Mesodermal cell (in vitro differentiated cells): ENCODE measurements at regions not wholly inside any gene's neighbourhood (a gene's known extent, or its start where the extent isn't known, plus 50 kb on each side); places are given as distances from the start of the nearest gene placed in this dataset.

Experiments
- H3K27ac ChIP-seq: 2 replicates; pipeline ENCODE4 v1.7.0; 2013; ENCODE audit warnings: mild to moderate bottlenecking, low read depth, low read length, moderate library complexity; ENCODE audit not compliant: severe bottlenecking
- H3K36me3 ChIP-seq: 2 replicates; pipeline ENCODE4 v1.7.1; 2013; ENCODE audit warnings: mild to moderate bottlenecking, low read length, moderate library complexity; ENCODE audit not compliant: control insufficient read depth, insufficient read depth
- H3K4me1 ChIP-seq: one replicate; pipeline ENCODE4 v1.7.1; 2013; ENCODE audit warnings: mild to moderate bottlenecking, low read length; ENCODE audit not compliant: insufficient read depth, control insufficient read depth, poor library complexity, severe bottlenecking
- H3K4me3 ChIP-seq: 2 replicates; pipeline ENCODE4 v1.7.0; 2013; ENCODE audit warnings: low read length, control low read depth, mild to moderate bottlenecking; ENCODE audit not compliant: insufficient read depth, poor library complexity, severe bottlenecking; ENCODE audit errors: extremely low read depth
- H3K9me3 ChIP-seq: 2 replicates; pipeline ENCODE4 v1.7.1; 2013; ENCODE audit warnings: mild to moderate bottlenecking, low read length, moderate library complexity; ENCODE audit not compliant: control insufficient read depth
- WGBS, 2 experiments: methylation state at CpG; one replicate each; pipeline ENCODE4 v1.1.5; 2013; ENCODE audit warnings: missing lambda C conversion rate in 2 of 2; ENCODE audit not compliant: insufficient coverage in 2 of 2; 5-methylcytosine and 5-hydroxymethylcytosine counted together

DNA sequence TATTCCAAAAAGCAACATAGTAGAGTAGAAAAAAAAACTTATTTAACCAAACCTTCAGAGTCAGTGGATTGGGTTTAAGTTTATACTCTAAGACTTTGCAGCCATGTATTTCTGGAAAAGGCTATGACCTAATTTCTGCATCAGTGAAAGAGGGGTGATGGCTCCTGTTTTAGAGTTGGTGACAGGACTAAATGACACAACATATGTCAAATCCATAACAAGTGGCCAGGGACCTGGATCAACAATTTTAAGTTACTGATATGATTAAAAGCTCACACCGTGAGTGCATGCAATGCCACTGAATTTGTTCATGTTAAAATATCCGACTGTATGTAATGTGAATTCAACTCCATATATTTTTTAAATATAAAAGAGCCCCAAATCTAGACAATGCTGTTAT, 390.6 kb downstream of the TNS3 start:
- H3K4me1 ChIP-seq = no peaks in the 10 kb centered on the region
- H3K27ac ChIP-seq = no peak overlapping the region
- H3K36me3 ChIP-seq = no peaks in the 10 kb centered on the region
- no peaks in the 10 kb centered on the region for H3K9me3 ChIP-seq
- WGBS, 2 experiments = no CpG with 5 or more reads among the region's 2 CpGs
- H3K4me3 ChIP-seq = no peak overlapping the region

DNA sequence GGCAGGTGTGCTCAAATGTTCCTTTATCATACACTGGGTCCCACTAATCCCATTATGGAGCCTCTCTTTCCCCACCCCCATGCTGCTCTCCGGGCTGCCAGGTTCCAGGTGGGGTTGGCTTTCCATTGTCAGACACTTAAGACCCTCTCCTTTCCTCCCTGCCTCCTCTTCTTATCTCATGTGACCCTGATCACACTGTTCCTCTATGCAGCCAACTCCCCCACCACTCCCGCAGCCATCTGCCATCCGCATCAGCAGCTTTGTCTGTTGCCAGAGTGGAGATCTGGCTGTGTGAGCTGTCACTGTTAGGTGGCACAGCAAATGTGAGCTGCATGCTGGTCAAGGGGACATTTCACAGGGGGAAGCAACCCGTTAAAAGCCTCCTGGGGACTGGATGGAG, 391.4 kb downstream of the TNS3 start:
- 59 to 74% methylated on average over 2 to 4 of the region's 4 CpGs for WGBS, 2 experiments
- Histone ChIP-seq H3K36me3 (no peaks in the 10 kb centered on the region), H3K9me3 (no peaks in the 10 kb centered on the region)

DNA sequence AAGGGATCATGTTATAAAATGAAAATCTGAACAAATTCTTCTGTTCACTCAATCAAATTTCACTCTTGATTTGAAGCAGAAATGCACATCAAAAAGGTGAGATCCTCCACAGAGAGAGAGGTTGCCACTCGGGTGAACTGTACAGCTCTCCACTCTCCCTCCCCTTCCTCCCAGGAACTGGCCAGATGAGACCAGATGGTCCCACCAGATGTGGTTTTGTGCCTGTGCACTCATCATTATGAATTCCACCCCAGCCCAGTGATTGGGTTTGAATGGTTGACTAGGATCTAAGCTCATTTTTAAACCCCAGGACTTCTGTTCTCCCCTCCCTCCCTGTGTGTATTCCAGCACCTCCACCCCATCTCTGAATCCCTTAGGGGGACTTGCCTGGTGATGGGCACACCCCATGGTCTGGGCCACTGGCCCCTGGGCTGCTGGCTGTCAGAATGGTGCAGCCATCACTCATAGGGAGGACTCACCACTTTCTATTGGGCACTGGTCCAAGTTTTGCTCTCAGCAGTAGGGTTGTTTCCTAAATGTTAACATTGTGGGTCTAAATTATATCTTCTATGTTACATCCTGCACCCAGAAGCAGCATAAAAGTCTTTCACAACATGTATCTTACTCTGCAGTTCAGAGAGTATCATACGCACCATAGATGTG, 393.1 kb downstream of the TNS3 start:
- WGBS, 2 experiments = 78% methylated on average over 1 of the region's 2 CpGs; no CpG with 5 or more reads in 1 of the 2 experiments
- H3K4me3 ChIP-seq = no peak overlapping the region
- no peaks in the 10 kb centered on the region for H3K36me3 ChIP-seq
- H3K4me1 ChIP-seq = no peaks in the 10 kb centered on the region
- no peak overlapping the region for H3K27ac ChIP-seq
- no peaks in the 10 kb centered on the region for H3K9me3 ChIP-seq

More for the DNA sequence above, 391.4 kb downstream of the TNS3 start:
- Histone ChIP-seq H3K27ac (no peak overlapping the region), H3K4me1 (no peaks in the 10 kb centered on the region), H3K4me3 (no peak overlapping the region)

DNA sequence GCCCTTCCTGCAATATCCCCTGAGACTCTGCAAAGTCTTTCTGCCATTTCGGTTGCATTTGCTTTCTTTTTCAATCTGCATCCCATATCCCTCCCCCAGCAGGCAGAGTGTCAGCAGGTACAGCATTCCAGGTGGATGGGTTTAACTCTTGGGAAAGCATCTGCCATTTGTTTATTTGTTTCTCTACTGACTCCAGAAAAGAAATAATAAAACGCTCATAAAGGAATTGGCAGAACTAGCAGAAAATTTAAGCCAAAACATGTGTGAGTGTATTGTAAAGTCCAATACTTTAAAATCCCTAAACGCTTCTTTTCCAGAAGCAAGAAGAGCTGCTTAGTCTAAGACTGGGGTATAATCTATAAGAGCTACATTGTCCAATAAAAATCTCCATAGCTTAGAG, 393.8 kb downstream of the TNS3 start:
- Histone ChIP-seq H3K4me3 (no peak overlapping the region), H3K36me3 (no peaks in the 10 kb centered on the region), H3K27ac (no peak overlapping the region), H3K4me1 (no peaks in the 10 kb centered on the region), H3K9me3 (no peaks in the 10 kb centered on the region)
- 90% methylated on average over 2 of the region's 3 CpGs; no CpG with 5 or more reads in 1 of the 2 experiments for WGBS, 2 experiments

DNA sequence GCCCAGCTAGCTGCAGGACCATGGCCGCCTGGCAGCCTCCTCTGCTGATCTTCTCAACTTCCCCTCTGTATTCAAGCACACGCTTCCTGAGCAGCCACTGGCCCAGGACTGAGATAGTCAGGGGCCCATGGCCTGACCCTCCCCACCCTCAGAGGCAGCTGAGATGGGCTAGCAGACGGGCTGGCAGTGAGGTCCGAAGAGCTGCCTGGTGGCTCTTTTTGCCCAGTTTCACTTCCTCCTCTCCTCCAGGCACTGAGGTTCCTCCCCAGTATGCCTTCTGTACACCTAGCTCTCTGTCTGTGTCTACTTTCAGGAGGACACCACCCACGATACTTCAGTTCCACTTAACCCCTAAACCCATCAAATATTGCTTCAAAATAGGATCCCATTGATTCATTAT, 395.6 kb downstream of the TNS3 start:
- no peaks in the 10 kb centered on the region for H3K9me3 ChIP-seq
- no peaks in the 10 kb centered on the region for H3K4me1 ChIP-seq
- 82 to 98% methylated on average over 2 to 4 of the region's 5 CpGs for WGBS, 2 experiments
- H3K4me3 ChIP-seq = no peak overlapping the region
- no peaks in the 10 kb centered on the region for H3K36me3 ChIP-seq
- no peak overlapping the region for H3K27ac ChIP-seq

DNA sequence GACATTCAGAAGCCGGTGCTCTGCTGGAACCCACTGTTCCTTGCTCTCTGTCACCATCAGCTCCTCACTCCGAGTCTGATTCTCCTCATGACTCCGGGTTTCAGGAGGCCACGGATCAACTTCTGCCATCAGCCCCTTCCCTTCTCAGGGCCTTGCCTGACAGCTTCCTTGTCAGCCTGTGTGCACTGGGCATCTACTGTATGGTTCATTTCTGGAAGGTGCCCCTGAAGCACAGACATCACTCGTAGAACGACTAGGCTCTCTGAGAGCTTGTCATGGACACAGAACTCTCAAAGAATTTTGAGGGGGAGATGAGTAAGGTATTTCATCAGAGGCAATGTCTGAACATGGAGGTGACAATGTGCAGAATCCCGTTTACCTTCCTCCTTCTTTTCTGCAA, 396.1 kb downstream of the TNS3 start:
- no peak overlapping the region for H3K4me3 ChIP-seq
- WGBS, 2 experiments = 80 to 86% methylated on average over 5 to 7 of the region's 7 CpGs

DNA sequence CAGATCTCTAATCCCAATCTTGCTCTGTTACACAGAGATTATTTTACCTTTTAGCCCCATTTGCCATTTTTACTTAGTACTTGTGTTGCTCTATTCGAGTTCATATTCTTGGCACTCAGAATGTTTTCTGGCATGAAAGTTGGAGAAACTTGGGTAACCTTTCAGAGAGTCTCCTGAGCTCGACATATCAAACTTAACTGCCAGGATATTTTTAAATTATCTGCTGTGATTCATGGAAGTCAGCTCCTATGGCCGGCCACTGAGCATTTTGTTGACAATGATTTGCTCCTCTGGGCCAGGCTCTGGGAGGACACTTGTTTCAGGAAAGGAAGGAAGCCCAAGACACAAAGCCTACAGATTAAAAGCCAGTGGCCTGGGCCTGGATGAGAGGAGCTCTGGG, 396.7 kb downstream of the TNS3 start:
- no peaks in the 10 kb centered on the region for H3K9me3 ChIP-seq
- H3K36me3 ChIP-seq = no peaks in the 10 kb centered on the region
- no peak overlapping the region for H3K27ac ChIP-seq
- WGBS, 2 experiments = 95 to 100% methylated on average over 1 to 3 of the region's 3 CpGs
- H3K4me1 ChIP-seq = no peaks in the 10 kb centered on the region
- H3K4me3 ChIP-seq = no peak overlapping the region

More for the DNA sequence above, 396.1 kb downstream of the TNS3 start:
- H3K4me1 ChIP-seq = no peaks in the 10 kb centered on the region
- no peaks in the 10 kb centered on the region for H3K36me3 ChIP-seq
- no peak overlapping the region for H3K27ac ChIP-seq
- H3K9me3 ChIP-seq = no peaks in the 10 kb centered on the region

DNA sequence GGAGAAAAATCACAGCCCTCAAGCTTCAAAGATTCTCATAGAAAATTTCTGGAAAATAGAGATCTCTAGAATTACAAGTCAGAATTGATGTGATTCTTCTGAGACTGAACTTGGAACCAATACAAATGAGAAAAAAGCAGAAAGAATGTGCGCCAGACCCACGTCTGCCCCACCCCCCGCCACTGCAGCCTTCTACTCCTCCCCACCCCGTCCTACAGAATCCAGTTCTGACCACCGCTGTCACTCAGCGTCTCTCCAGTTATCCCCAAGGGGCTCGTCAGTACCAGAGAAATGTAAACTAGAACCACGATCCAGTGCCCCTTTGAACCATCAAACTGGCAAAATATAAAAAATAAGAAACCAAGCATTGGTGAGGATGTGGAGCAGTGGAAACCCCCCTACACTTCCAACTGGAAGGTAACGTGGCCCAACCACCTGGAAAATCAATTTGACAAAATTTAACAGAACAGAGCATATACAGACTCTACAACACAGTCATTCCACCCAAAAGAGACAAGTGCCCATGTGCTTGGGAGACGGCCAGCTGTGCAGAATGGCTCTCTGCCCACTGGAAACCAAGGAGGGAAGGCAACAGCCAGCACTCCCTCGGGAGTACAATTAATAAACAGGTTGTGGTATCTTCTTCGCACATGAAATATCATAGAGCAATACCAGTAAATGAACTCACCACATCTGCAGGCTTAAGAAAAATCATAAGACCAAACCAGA, 397.9 kb downstream of the TNS3 start:
- 82 to 94% methylated on average over 3 to 4 of the region's 12 CpGs for WGBS, 2 experiments
- H3K9me3 ChIP-seq = no peaks in the 10 kb centered on the region
- H3K27ac ChIP-seq = no peak overlapping the region
- H3K4me3 ChIP-seq = no peak overlapping the region
- H3K36me3 ChIP-seq = no peaks in the 10 kb centered on the region
- no peaks in the 10 kb centered on the region for H3K4me1 ChIP-seq

DNA sequence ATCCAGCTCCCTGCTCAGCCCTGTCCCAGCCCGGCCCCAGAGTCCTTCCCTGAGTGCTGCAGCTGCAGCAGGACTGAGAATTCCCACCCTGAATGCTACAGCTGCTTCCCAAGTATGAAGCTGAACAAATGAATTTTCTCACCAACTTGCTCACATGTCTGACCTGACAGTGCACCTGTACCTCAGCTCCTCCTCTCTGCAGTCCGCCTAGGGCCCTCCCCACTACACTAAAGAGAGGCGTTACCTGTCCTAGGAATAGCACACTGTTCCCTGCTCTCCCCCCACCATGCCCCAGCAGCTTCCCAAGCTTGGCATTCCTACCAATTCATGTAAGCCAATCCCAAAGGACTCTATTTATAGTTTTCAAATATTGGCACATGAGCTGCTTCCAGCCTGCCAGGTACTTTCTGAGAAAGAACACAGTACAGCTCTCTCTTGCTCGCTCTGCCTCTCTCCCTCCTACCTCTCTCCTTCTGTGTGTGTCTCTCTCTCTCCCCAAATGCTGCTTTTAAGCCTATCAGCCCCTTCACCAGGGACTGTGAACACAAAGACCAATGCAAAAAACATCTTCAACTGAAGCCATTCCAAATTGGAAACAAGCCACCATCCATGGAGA, 400.1 kb downstream of the TNS3 start:
- H3K27ac ChIP-seq = no peak overlapping the region
- H3K36me3 ChIP-seq = no peaks in the 10 kb centered on the region
- 81 to 94% methylated on average over 4 of the region's 4 CpGs for WGBS, 2 experiments
- H3K4me3 ChIP-seq = no peak overlapping the region
- no peaks in the 10 kb centered on the region for H3K9me3 ChIP-seq
- H3K4me1 ChIP-seq = no peaks in the 10 kb centered on the region

DNA sequence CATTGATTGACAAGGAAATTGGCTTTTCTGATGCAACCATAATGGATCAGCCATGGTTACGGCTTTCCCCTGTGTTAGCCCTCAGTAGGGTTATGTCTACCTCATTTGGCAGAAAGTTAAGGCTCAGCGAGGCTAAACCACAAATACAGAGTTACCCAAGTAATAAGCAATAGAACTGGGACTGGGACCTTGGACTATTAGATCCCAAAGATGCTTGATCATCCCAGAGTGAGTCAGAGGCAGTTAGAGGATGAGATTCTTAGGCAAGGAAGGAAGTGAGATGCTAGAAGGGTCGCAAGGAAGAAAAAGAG, 401.4 kb downstream of the TNS3 start:
- Histone ChIP-seq H3K4me3 (no peak overlapping the region), H3K36me3 (no peaks in the 10 kb centered on the region), H3K4me1 (no peaks in the 10 kb centered on the region), H3K27ac (no peak overlapping the region), H3K9me3 (no peaks in the 10 kb centered on the region)
- WGBS, 2 experiments = 67 to 71% methylated on average over 2 of the region's 3 CpGs
